Adrenal gland (tissue), 9 donors: ENCODE measurements at regions not wholly inside any gene's neighbourhood (a gene's known extent, or its start where the extent isn't known, plus 50 kb on each side); places are given as distances from the start of the nearest gene placed in this dataset.

Experiments used
- DNase-seq, 7 donors: peaks; one replicate each; pipeline ENCODE4 v3.0.0-alpha.2; 2019 to 2020
- H3K27ac ChIP-seq, 5 donors: fragments of 200-600 bp; sonication (generic) in 4 of 5; 1 replicate in 3 of 5; 2 replicates in 2 of 5; pipeline versions ENCODE4 v1.5.1 to v1.8.0; 2016 to 2020; ENCODE audit warnings: mild to moderate bottlenecking in 1 of 5
- H3K27me3 ChIP-seq: fragments of 200-600 bp; 2 replicates; pipeline ENCODE4 v1.8.0; 2021
- H3K36me3 ChIP-seq, 2 donors: fragments of 200-600 bp; replicated peaks in 1 of 2; 1 replicate in 1 of 2; 2 replicates in 1 of 2; pipeline versions ENCODE4 v1.5.1 to v1.8.0; 2018 to 2022
- H3K4me1 ChIP-seq, 2 donors: fragments of 200-600 bp; replicated peaks in 1 of 2; 1 replicate in 1 of 2; 2 replicates in 1 of 2; pipeline versions ENCODE4 v1.5.1 to v1.8.0; 2018 to 2021
- H3K4me3 ChIP-seq, 4 donors: fragments of 200-600 bp; sonication (generic) in 3 of 4; one replicate each; pipeline ENCODE4 v1.5.1; 2016 to 2018
- H3K9me3 ChIP-seq, 3 donors: fragments of 200-600 bp; sonication (generic) in 1 of 3; replicated peaks in 1 of 3; 1 replicate in 2 of 3; 2 replicates in 1 of 3; pipeline versions ENCODE4 v1.5.1 to v1.8.0; 2016 to 2021
- POLR2A ChIP-seq, 2 donors: fragments of 450-650 bp; IDR thresholded peaks; one replicate each; pipeline ENCODE4 v1.6.1; 2017; ENCODE audit warnings: antibody characterized with exemption in 2 of 2, mild to moderate bottlenecking in 2 of 2, moderate library complexity in 1 of 2
- WGBS, 4 donors: extraction: QIAGEN DNeasy Blood & Tissue Kit in 2 of 4; methylation state at CpG; one replicate each; pipeline versions ENCODE4 v1.1.5 to v1.1.7; 2013 to 2017; 5-methylcytosine and 5-hydroxymethylcytosine counted together
- intact Hi-C, 2 donors: fragments of 100-400 bp; cut with DNase I; formaldehyde crosslinking; loops; one replicate each; pipeline versions ENCODE4 v1.14.1 to v1.15.0; 2022 to 2023
- TF ChIP-seq, protein P1 (sequence below), 6 experiments: fragments of 450-650 bp in 4 of 6; fragments of 200-600 bp in 2 of 6; sonication (generic) in 1 of 6; IDR thresholded peaks; 1 replicate in 5 of 6; 2 replicates in 1 of 6; pipeline versions ENCODE4 v1.5.1 to v1.8.0; 2016 to 2021; ENCODE audit warnings: antibody characterized with exemption in 6 of 6, mild to moderate bottlenecking in 2 of 6, moderate library complexity in 1 of 6
- donor health status: healthy with polysubstance abuse.
- donor health status: Bipolar disorder and iron deficiency.
- donor health status: DM: yes; HTN: yes; CAD: no.
- donor health status: DM: no; HTN: no; CAD: no.
- donor health status: DM: no; HTN: no; CAD: no.

DNA sequence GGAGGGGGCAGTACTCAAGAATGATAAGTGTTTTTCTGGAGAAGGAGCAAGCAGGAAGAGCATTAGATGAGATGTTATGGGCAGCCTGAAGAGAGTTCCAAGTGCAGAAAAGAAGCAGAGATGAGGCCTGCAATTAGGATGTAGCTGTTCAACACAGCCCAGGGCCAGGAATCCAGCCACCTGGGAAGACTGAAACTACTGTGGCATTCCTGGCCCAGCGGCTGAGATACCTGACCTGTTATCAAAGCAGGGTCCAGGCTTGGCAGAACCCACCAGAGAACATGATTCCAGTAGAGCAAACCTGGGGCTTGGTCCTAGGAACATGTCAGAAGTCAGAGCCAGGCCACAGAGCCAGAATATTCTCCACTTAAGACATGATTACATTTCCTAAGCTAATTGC, 73.3 kb upstream of the LRCH1 start:
- H3K4me1 ChIP-seq: no peaks in the 10 kb centered on the region
- peaks cover 0 to 11% (median 0%) of the 10 kb centered on the region in 3 donors for H3K9me3 ChIP-seq
- no peaks in the 10 kb centered on the region for H3K27me3 ChIP-seq
- H3K36me3 ChIP-seq: no peaks in the 10 kb centered on the region
- no peak overlapping the region for H3K4me3 ChIP-seq
- 67 to 89% (median 88%) methylated on average over 1 of the region's 1 CpG for WGBS, 4 donors
- DNase-seq: no peak
- TF ChIP-seq POLR2A (IDR thresholded peaks at IDR 0.05): no peak
- TF ChIP-seq, protein P1, sequence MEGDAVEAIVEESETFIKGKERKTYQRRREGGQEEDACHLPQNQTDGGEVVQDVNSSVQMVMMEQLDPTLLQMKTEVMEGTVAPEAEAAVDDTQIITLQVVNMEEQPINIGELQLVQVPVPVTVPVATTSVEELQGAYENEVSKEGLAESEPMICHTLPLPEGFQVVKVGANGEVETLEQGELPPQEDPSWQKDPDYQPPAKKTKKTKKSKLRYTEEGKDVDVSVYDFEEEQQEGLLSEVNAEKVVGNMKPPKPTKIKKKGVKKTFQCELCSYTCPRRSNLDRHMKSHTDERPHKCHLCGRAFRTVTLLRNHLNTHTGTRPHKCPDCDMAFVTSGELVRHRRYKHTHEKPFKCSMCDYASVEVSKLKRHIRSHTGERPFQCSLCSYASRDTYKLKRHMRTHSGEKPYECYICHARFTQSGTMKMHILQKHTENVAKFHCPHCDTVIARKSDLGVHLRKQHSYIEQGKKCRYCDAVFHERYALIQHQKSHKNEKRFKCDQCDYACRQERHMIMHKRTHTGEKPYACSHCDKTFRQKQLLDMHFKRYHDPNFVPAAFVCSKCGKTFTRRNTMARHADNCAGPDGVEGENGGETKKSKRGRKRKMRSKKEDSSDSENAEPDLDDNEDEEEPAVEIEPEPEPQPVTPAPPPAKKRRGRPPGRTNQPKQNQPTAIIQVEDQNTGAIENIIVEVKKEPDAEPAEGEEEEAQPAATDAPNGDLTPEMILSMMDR (IDR thresholded peaks at IDR 0.05): no peak
- H3K27ac ChIP-seq: no peak overlapping the region
- intact Hi-C loops: no loop called here

GRCh38 chr13:46479283-46479682, 73.7 kb upstream of the LRCH1 start:
- Histone ChIP-seq H3K27me3 (no peaks in the 10 kb centered on the region), H3K4me3 (no peak overlapping the region), H3K27ac (no peak overlapping the region), H3K36me3 (no peaks in the 10 kb centered on the region), H3K4me1 (no peaks in the 10 kb centered on the region), H3K9me3 (peaks cover 0 to 7% (median 0%) of the 10 kb centered on the region in 3 donors)
- no peak for TF ChIP-seq POLR2A (IDR thresholded peaks at IDR 0.05)
- TF ChIP-seq, protein P1 (IDR thresholded peaks at IDR 0.05): no peak
- intact Hi-C loops: no loop called here
- 88 to 100% (median 97%) methylated on average over 1 of the region's 1 CpG for WGBS, 4 donors
- DNase-seq: no peak

DNA sequence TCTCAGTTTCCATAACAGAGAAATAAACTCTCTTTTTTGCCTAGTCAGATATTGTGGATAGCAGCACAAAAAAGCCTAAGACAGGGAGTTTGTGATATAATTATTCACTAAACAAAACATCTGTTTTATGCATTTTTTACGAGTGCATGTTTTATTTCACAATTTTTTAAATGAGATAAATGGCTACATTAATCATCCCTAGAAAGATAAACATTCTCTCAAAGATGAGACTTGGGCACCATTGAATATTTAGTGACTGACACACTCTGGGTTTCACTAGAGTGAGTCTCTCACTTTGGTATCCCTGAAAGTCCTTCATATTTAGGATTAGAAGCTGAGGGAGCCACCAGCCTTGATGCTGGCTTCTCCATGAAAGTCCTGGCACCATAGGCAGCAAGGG, 74.3 kb upstream of the LRCH1 start:
- intact Hi-C loops: no loop called here
- 28 to 57% (median 34%) methylated on average over 1 of the region's 1 CpG for WGBS, 4 donors
- DNase-seq: no peak
- Histone ChIP-seq H3K4me3 (no peak overlapping the region), H3K27me3 (no peaks in the 10 kb centered on the region), H3K27ac (no peak overlapping the region), H3K9me3 (peaks cover 0 to under 1% (median 0%) of the 10 kb centered on the region in 3 donors), H3K36me3 (no peaks in the 10 kb centered on the region), H3K4me1 (no peaks in the 10 kb centered on the region)
- no peak for TF ChIP-seq POLR2A (IDR thresholded peaks at IDR 0.05)
- TF ChIP-seq, protein P1 (IDR thresholded peaks at IDR 0.05): no peak

- no peaks in the 10 kb centered on the region for H3K27me3 ChIP-seq
- no peaks in the 10 kb centered on the region for H3K9me3 ChIP-seq
- TF ChIP-seq POLR2A (IDR thresholded peaks at IDR 0.05): no peak
- TF ChIP-seq, protein P1 (IDR thresholded peaks at IDR 0.05): no peak
- H3K36me3 ChIP-seq: no peaks in the 10 kb centered on the region
- WGBS, 4 donors: 50 to 57% (median 53%) methylated on average over 2 of the region's 2 CpGs
- no peak for DNase-seq
- no peaks in the 10 kb centered on the region for H3K4me1 ChIP-seq
- intact Hi-C loops: no loop called here
- no peak overlapping the region for H3K27ac ChIP-seq
- H3K4me3 ChIP-seq: no peak overlapping the region
Measured at GRCh38 chr13:46476174-46476573, 76.8 kb upstream of the LRCH1 start.
